Peyer's patch (tissue), 4 donors: ENCODE measurements at regions not wholly inside any gene's neighbourhood (a gene's known extent, or its start where the extent isn't known, plus 50 kb on each side); places are given as distances from the start of the nearest gene placed in this dataset.

ENCODE experiments used
- CTCF ChIP-seq, 6 experiments: fragments of 450-650 bp in 4 of 6; fragments of 200-600 bp in 2 of 6; sonication (generic) in 1 of 6; IDR thresholded peaks; one replicate each; pipeline ENCODE4 v1.5.1; 2017 to 2019; ENCODE audit warnings: antibody characterized with exemption in 6 of 6, mild to moderate bottlenecking in 3 of 6, moderate library complexity in 1 of 6
- POLR2A ChIP-seq, 2 donors: fragments of 450-650 bp; IDR thresholded peaks; one replicate each; pipeline ENCODE4 v1.5.1; 2017; ENCODE audit warnings: antibody characterized with exemption in 2 of 2, mild to moderate bottlenecking in 2 of 2, moderate library complexity in 2 of 2

- TF ChIP-seq CTCF (IDR thresholded peaks at IDR 0.05), result no peak
- TF ChIP-seq POLR2A (IDR thresholded peaks at IDR 0.05), result no peak
Observed at GRCh38 chr11:22554221-22554620, 71.4 kb downstream of the FANCF start.
